Osteoblast (primary cell): ENCODE measurements at regions not wholly inside any gene's neighbourhood (a gene's known extent, or its start where the extent isn't known, plus 50 kb on each side); places are given as distances from the start of the nearest gene placed in this dataset.

Experiments used
- DNase-seq: peaks from one replicate; pipeline ENCODE4 v3.0.0; 2011; ENCODE audit warnings: low spot score, mixed read lengths; ENCODE audit not compliant: insufficient read length; ENCODE audit errors: missing footprints
- H2AFZ ChIP-seq: 2 replicates; pipeline ENCODE4 v1.6.0; 2011; ENCODE audit warnings: mild to moderate bottlenecking, low read length
- H3K27ac ChIP-seq: 2 replicates; pipeline ENCODE4 v1.5.1; 2011; ENCODE audit warnings: mild to moderate bottlenecking, low read depth, low read length, moderate library complexity
- H3K27me3 ChIP-seq: 2 replicates; pipeline ENCODE4 v1.6.0; 2012; ENCODE audit warnings: mild to moderate bottlenecking, control low read depth, inconsistent platforms, low read length, moderate library complexity; ENCODE audit not compliant: insufficient read depth
- H3K36me3 ChIP-seq: 2 replicates; pipeline ENCODE4 v1.5.1; 2011; ENCODE audit warnings: mild to moderate bottlenecking, low read length, control low read depth, moderate library complexity; ENCODE audit not compliant: insufficient read depth
- H3K4me1 ChIP-seq: 2 replicates; pipeline ENCODE4 v1.5.1; 2011; ENCODE audit warnings: mild to moderate bottlenecking, low read length, control low read depth, moderate library complexity; ENCODE audit not compliant: insufficient read depth
- H3K4me2 ChIP-seq: 2 replicates; pipeline ENCODE4 v1.6.0; 2011; ENCODE audit warnings: mild to moderate bottlenecking, low read length; ENCODE audit not compliant: insufficient read depth
- H3K4me3 ChIP-seq: fragments of 200-600 bp; sonication (generic); 3 replicates; pipeline ENCODE4 v1.5.1; 2012; ENCODE audit warnings: mild to moderate bottlenecking, low read length, inconsistent platforms; ENCODE audit not compliant: insufficient read depth
- H3K79me2 ChIP-seq: 2 replicates; pipeline ENCODE4 v1.6.0; 2012; ENCODE audit warnings: mild to moderate bottlenecking, low read length, control low read depth, inconsistent platforms; ENCODE audit not compliant: insufficient read depth
- H3K9me3 ChIP-seq: 2 replicates; pipeline ENCODE4 v1.5.1; 2011; ENCODE audit warnings: low read depth, low read length, control low read depth
- H4K20me1 ChIP-seq: 2 replicates; pipeline ENCODE4 v1.6.0; 2012; ENCODE audit warnings: mild to moderate bottlenecking, low read length, control low read depth; ENCODE audit not compliant: insufficient read depth
- CTCF ChIP-seq: IDR thresholded peaks from 2 replicates; pipeline ENCODE4 v1.5.1; 2011; ENCODE audit warnings: mild to moderate bottlenecking, low read depth, low read length, moderate library complexity; ENCODE audit errors: extremely low read depth

- Histone ChIP-seq H3K4me2 (no peak overlapping the region), H3K27ac (no peak overlapping the region), H4K20me1 (no peaks in the 10 kb centered on the region), H3K4me3 (no peak overlapping the region), H2AFZ (no peak overlapping the region), H3K79me2 (no peaks in the 10 kb centered on the region), H3K4me1 (no peaks in the 10 kb centered on the region), H3K9me3 (no peaks in the 10 kb centered on the region), H3K36me3 (no peaks in the 10 kb centered on the region), H3K27me3 (no peaks in the 10 kb centered on the region)
- no peak for DNase-seq
- no peak for TF ChIP-seq CTCF
Observed at GRCh38 chr2:16005816-16006536, 65.6 kb downstream of the MYCN start.

- Histone ChIP-seq H3K9me3 (no peaks in the 10 kb centered on the region), H4K20me1 (no peaks in the 10 kb centered on the region), H3K27me3 (no peaks in the 10 kb centered on the region), H3K79me2 (no peaks in the 10 kb centered on the region), H2AFZ (no peak overlapping the region), H3K27ac (no peak overlapping the region), H3K36me3 (no peaks in the 10 kb centered on the region), H3K4me2 (no peak overlapping the region), H3K4me1 (no peaks in the 10 kb centered on the region), H3K4me3 (no peak overlapping the region)
- TF ChIP-seq CTCF: no peak
- DNase-seq: no peak
Observed at GRCh38 chr2:16005389-16005788, 65.0 kb downstream of the MYCN start.

GRCh38 chr2:16003809-16004208 lies 63.5 kb downstream of the MYCN start:
- Histone ChIP-seq H4K20me1 (no peaks in the 10 kb centered on the region), H3K79me2 (no peaks in the 10 kb centered on the region), H2AFZ (no peak overlapping the region), H3K27ac (no peak overlapping the region), H3K4me2 (no peak overlapping the region), H3K4me1 (no peaks in the 10 kb centered on the region), H3K27me3 (no peaks in the 10 kb centered on the region), H3K9me3 (no peaks in the 10 kb centered on the region), H3K4me3 (no peak overlapping the region), H3K36me3 (no peaks in the 10 kb centered on the region)
- no peak for DNase-seq
- TF ChIP-seq CTCF: no peak

- H3K79me2 ChIP-seq: no peaks in the 10 kb centered on the region
Observed at GRCh38 chr2:16003152-16003551, 62.8 kb downstream of the MYCN start.

More at GRCh38 chr2:16003152-16003551, 62.8 kb downstream of the MYCN start:
- no peaks in the 10 kb centered on the region for H3K27me3 ChIP-seq
- no peak overlapping the region for H2AFZ ChIP-seq
- no peaks in the 10 kb centered on the region for H3K9me3 ChIP-seq
- H3K36me3 ChIP-seq: no peaks in the 10 kb centered on the region
- no peak overlapping the region for H3K4me2 ChIP-seq
- no peak overlapping the region for H3K4me3 ChIP-seq
- no peaks in the 10 kb centered on the region for H4K20me1 ChIP-seq
- no peak for TF ChIP-seq CTCF
- H3K4me1 ChIP-seq: no peaks in the 10 kb centered on the region
- no peak overlapping the region for H3K27ac ChIP-seq
- DNase-seq: no peak
